H9 (cell line): ENCODE measurements at regions not wholly inside any gene's neighbourhood (a gene's known extent, or its start where the extent isn't known, plus 50 kb on each side); places are given as distances from the start of the nearest gene placed in this dataset.

ENCODE experiments used
- DNase-seq: peaks from one replicate; pipeline ENCODE4 v3.0.0-alpha.2; 2017
- H2AFZ ChIP-seq: one replicate; pipeline ENCODE4 v1.6.1; 2013; ENCODE audit warnings: mild to moderate bottlenecking, low read length, control low read depth, moderate library complexity
- H2AK5ac ChIP-seq: 2 replicates; pipeline ENCODE4 v1.6.1; 2013; ENCODE audit warnings: low read length, control low read depth, mixed read lengths; ENCODE audit not compliant: insufficient read length
- H2BK120ac ChIP-seq: one replicate; pipeline ENCODE4 v1.6.1; 2013; ENCODE audit warnings: low read depth, mild to moderate bottlenecking, low read length, control low read depth, inconsistent platforms; ENCODE audit not compliant: poor library complexity, severe bottlenecking
- H2BK12ac ChIP-seq: 2 replicates; pipeline ENCODE4 v1.6.1; 2013; ENCODE audit warnings: low read length, control low read depth, mixed read lengths, low read depth; ENCODE audit not compliant: insufficient read length
- H2BK15ac ChIP-seq: 2 replicates; pipeline ENCODE4 v1.6.1; 2013; ENCODE audit warnings: low read depth, low read length, control low read depth
- H2BK20ac ChIP-seq: one replicate; pipeline ENCODE4 v1.6.1; 2013; ENCODE audit warnings: low read depth, mild to moderate bottlenecking, low read length, control low read depth, inconsistent platforms; ENCODE audit not compliant: poor library complexity, severe bottlenecking
- H2BK5ac ChIP-seq: 2 replicates; pipeline ENCODE4 v1.6.1; 2013; ENCODE audit warnings: low read length, control low read depth, mixed read lengths; ENCODE audit not compliant: insufficient read length
- H3K14ac ChIP-seq: 2 replicates; pipeline ENCODE4 v1.6.1; 2013; ENCODE audit warnings: low read length, control low read depth; ENCODE audit not compliant: insufficient read depth
- H3K18ac ChIP-seq: 2 replicates; pipeline ENCODE4 v1.6.1; 2013; ENCODE audit warnings: low read depth, mild to moderate bottlenecking, mixed read lengths, low read length, control low read depth; ENCODE audit not compliant: insufficient read length
- H3K23ac ChIP-seq: 2 replicates; pipeline ENCODE4 v1.6.1; 2013; ENCODE audit warnings: low read length, control low read depth, mixed read lengths, low read depth; ENCODE audit not compliant: insufficient read length
- H3K23me2 ChIP-seq: 2 replicates; pipeline ENCODE4 v1.6.1; 2013; ENCODE audit warnings: low read depth, mild to moderate bottlenecking, mixed read lengths, low read length, control low read depth; ENCODE audit not compliant: insufficient read length, poor library complexity, severe bottlenecking
- H3K27ac ChIP-seq: 2 replicates; pipeline ENCODE4 v1.5.1; 2013; ENCODE audit warnings: low read length, control low read depth, mixed read lengths, low read depth; ENCODE audit not compliant: insufficient read length
- H3K27me3 ChIP-seq: 2 replicates; pipeline ENCODE4 v1.6.1; 2013; ENCODE audit warnings: low read length, control low read depth, inconsistent platforms; ENCODE audit not compliant: insufficient read depth
- H3K4ac ChIP-seq: 2 replicates; pipeline ENCODE4 v1.6.1; 2013; ENCODE audit warnings: low read depth, mild to moderate bottlenecking, control low read depth, inconsistent platforms, low read length, moderate library complexity
- H3K4me1 ChIP-seq: 2 replicates; pipeline ENCODE4 v1.6.1; 2013; ENCODE audit warnings: low read length, control low read depth, inconsistent platforms; ENCODE audit not compliant: insufficient read depth
- H3K4me2 ChIP-seq: 2 replicates; pipeline ENCODE4 v1.6.1; 2013; ENCODE audit warnings: low read length, control low read depth, mixed read lengths; ENCODE audit not compliant: insufficient read length, insufficient read depth
- H3K56ac ChIP-seq: 2 replicates; pipeline ENCODE4 v1.6.1; 2013; ENCODE audit warnings: low read depth, mild to moderate bottlenecking, mixed read lengths, low read length, control low read depth; ENCODE audit not compliant: insufficient read length
- H3K79me1 ChIP-seq: 2 replicates; pipeline ENCODE4 v1.6.1; 2013; ENCODE audit warnings: low read depth, mild to moderate bottlenecking, moderate library complexity, low read length, control low read depth, inconsistent platforms; ENCODE audit not compliant: insufficient read depth, poor library complexity, severe bottlenecking
- H3K79me2 ChIP-seq: 2 replicates; pipeline ENCODE4 v1.6.1; 2013; ENCODE audit warnings: low read length, control low read depth, inconsistent platforms; ENCODE audit not compliant: insufficient read depth
- H3K9ac ChIP-seq: 2 replicates; pipeline ENCODE4 v1.6.1; 2013; ENCODE audit warnings: low read length, control low read depth, mixed read lengths; ENCODE audit not compliant: insufficient read length; ENCODE audit errors: extremely low read depth
- H3K9me3 ChIP-seq: one replicate; pipeline ENCODE4 v1.6.1; 2013; ENCODE audit warnings: low read depth, low read length, inconsistent platforms; ENCODE audit not compliant: control insufficient read depth
- H3T11ph ChIP-seq: one replicate; pipeline ENCODE4 v1.6.1; 2013; ENCODE audit warnings: mild to moderate bottlenecking, low read length, control low read depth, inconsistent platforms
- H4K20me1 ChIP-seq: one replicate; pipeline ENCODE4 v1.6.1; 2013; ENCODE audit not compliant: control insufficient read depth, insufficient read length, insufficient read depth
- H4K5ac ChIP-seq: 2 replicates; pipeline ENCODE4 v1.6.1; 2013; ENCODE audit warnings: low read depth, mild to moderate bottlenecking, mixed read lengths, low read length, control low read depth; ENCODE audit not compliant: insufficient read length
- H4K8ac ChIP-seq: replicated peaks from 2 replicates; pipeline ENCODE4 v1.6.1; 2013; ENCODE audit warnings: low read length, control low read depth, mixed read lengths, low read depth; ENCODE audit not compliant: insufficient read length
- H4K91ac ChIP-seq: 2 replicates; pipeline ENCODE4 v1.6.1; 2013; ENCODE audit warnings: low read depth, mild to moderate bottlenecking, moderate library complexity, mixed read lengths, low read length, control low read depth; ENCODE audit not compliant: insufficient read length
- H3K27ac Mint-ChIP-seq, 3 experiments: 2 replicates in 2 of 3; 3 replicates in 1 of 3; pipeline ENCODE4 v1.8.0; 2020 to 2021; ENCODE audit warnings: mixed read lengths in 3 of 3, mild to moderate bottlenecking in 1 of 3, moderate library complexity in 1 of 3
- H3K27me3 Mint-ChIP-seq: 2 replicates; pipeline ENCODE4 v1.8.0; 2021; ENCODE audit warnings: low read depth, mild to moderate bottlenecking, moderate library complexity, mixed read lengths
- H3K36me3 Mint-ChIP-seq, 3 experiments: 2 replicates in 2 of 3; 3 replicates in 1 of 3; pipeline ENCODE4 v1.8.0; 2020 to 2021; ENCODE audit warnings: low read depth in 3 of 3, mixed read lengths in 3 of 3; ENCODE audit not compliant: insufficient read depth in 1 of 3
- H3K4me1 Mint-ChIP-seq, 2 experiments: 2 replicates each; pipeline ENCODE4 v1.8.0; 2020; ENCODE audit warnings: mixed read lengths in 2 of 2
- H3K4me3 Mint-ChIP-seq, 2 experiments: 2 replicates in 1 of 2; 3 replicates in 1 of 2; pipeline ENCODE4 v1.8.0; 2020 to 2021; ENCODE audit warnings: mild to moderate bottlenecking in 2 of 2, mixed read lengths in 2 of 2, moderate library complexity in 1 of 2
- H3K9me3 Mint-ChIP-seq, 2 experiments: 2 replicates in 1 of 2; 3 replicates in 1 of 2; pipeline ENCODE4 v1.8.0; 2020; ENCODE audit warnings: mild to moderate bottlenecking in 2 of 2, mixed read lengths in 2 of 2, moderate library complexity in 1 of 2
- WGBS: extraction: QIAGEN DNeasy Blood & Tissue Kit; methylation state at CpG from one replicate; pipeline ENCODE4 v1.1.7; 2013; ENCODE audit warnings: missing lambda C conversion rate, low lambda C conversion rate, mixed read lengths; ENCODE audit not compliant: insufficient read length; ENCODE audit errors: extremely low coverage; 5-methylcytosine and 5-hydroxymethylcytosine counted together
- TF ChIP-seq, protein P1 (sequence below): fragments of 200-600 bp; sonication (generic); conservative IDR thresholded peaks from 3 replicates; pipeline ENCODE4 v1.8.0; 2021; ENCODE audit warnings: antibody characterized with exemption, mild to moderate bottlenecking

DNA sequence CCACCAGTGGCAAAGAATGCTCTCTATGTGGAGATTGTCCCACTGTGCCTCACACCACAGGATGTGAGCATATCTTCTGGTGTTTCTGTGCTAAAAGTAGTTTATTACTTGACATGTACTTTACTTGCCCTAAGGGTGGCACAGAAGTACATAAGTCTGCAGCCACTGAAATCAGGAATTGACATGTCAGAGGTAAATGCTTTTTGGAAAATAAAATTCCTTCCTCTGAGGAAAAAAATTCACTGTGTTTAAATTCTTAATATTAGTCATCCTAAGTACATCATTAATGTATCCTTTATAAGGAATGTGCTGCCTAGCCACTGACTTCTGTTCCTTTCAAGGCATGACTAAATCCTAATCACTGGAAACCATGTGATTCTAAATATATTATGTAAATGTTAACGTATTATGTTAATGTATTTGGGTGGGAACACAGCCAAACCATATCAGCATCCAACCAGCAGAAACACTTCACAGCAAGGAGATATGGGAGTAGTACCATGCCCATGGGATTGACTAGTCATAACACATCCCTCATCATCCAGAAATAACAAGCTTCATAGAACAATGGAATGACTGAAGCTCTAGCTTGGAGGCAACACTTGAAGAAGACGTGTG lies 239.7 kb upstream of the PPFIA2 start:
- Histone ChIP-seq H3K79me2 (no peaks in the 10 kb centered on the region), H3K27me3 (no peaks in the 10 kb centered on the region), H4K20me1 (no peaks in the 10 kb centered on the region), H2BK5ac (no peak overlapping the region), H3K9ac (no peak overlapping the region), H3K4ac (no peak overlapping the region), H3K14ac (no peak overlapping the region), H2BK20ac (no peak overlapping the region), H3K4me2 (no peak overlapping the region), H2AFZ (no peak overlapping the region), H4K8ac (no peak overlapping the region), H3K9me3 (no peaks in the 10 kb centered on the region), H3K79me1 (no peaks in the 10 kb centered on the region), H3K23me2 (no peaks in the 10 kb centered on the region), H3K18ac (no peak overlapping the region), H3K56ac (no peak overlapping the region), H3K4me1 (no peaks in the 10 kb centered on the region), H3T11ph (no peak overlapping the region), H4K91ac (no peak overlapping the region), H2BK15ac (no peak overlapping the region), H2BK12ac (no peak overlapping the region), H2AK5ac (no peak overlapping the region), H2BK120ac (no peak overlapping the region), H4K5ac (no peak overlapping the region), H3K23ac (no peak overlapping the region), H3K27ac (no peak overlapping the region)
- WGBS, result no CpG with 5 or more reads among the region's 2 CpGs
- Mint-ChIP-seq H3K27me3 (no peaks in the 10 kb centered on the region), H3K36me3 (peaks cover 6 to 13% (median 7%) of the 10 kb centered on the region in 3 experiments; a peak in 5 of 7 replicates), H3K4me3 (no peak overlapping the region), H3K27ac (no peak overlapping the region), H3K9me3 (peaks cover 12% of the 10 kb centered on the region in 2 experiments), H3K4me1 (no peaks in the 10 kb centered on the region)
- DNase-seq, result no peak
- TF ChIP-seq, protein P1, sequence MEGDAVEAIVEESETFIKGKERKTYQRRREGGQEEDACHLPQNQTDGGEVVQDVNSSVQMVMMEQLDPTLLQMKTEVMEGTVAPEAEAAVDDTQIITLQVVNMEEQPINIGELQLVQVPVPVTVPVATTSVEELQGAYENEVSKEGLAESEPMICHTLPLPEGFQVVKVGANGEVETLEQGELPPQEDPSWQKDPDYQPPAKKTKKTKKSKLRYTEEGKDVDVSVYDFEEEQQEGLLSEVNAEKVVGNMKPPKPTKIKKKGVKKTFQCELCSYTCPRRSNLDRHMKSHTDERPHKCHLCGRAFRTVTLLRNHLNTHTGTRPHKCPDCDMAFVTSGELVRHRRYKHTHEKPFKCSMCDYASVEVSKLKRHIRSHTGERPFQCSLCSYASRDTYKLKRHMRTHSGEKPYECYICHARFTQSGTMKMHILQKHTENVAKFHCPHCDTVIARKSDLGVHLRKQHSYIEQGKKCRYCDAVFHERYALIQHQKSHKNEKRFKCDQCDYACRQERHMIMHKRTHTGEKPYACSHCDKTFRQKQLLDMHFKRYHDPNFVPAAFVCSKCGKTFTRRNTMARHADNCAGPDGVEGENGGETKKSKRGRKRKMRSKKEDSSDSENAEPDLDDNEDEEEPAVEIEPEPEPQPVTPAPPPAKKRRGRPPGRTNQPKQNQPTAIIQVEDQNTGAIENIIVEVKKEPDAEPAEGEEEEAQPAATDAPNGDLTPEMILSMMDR, result no peak
